ENCODE measurements at regions not wholly inside any gene's neighbourhood (a gene's known extent, or its start where the extent isn't known, plus 50 kb on each side); places are given as distances from the start of the nearest gene placed in this dataset.

GRCh38 chr10:131724891-131725580, 175.8 kb upstream of the PPP2R2D start (continued):
- no peak for TF ChIP-seq RAD21 (conservative IDR thresholded peaks at IDR 0.05 in 1 of 2, IDR thresholded peaks at IDR 0.05 in 1 of 2)
- TF ChIP-seq GATA3 (IDR thresholded peaks at IDR 0.05; ENCODE audit: borderline replicate concordance), result no peak
- TF ChIP-seq MAZ (IDR thresholded peaks at IDR 0.05; ENCODE audit: borderline replicate concordance, low read depth, low read length), result no peak
- TF ChIP-seq POLR2A (IDR thresholded peaks at IDR 0.05; ENCODE audit: low read length), result no peak
- no peak for TF ChIP-seq CEBPB (IDR thresholded peaks at IDR 0.05)
- TF ChIP-seq, protein P1, sequence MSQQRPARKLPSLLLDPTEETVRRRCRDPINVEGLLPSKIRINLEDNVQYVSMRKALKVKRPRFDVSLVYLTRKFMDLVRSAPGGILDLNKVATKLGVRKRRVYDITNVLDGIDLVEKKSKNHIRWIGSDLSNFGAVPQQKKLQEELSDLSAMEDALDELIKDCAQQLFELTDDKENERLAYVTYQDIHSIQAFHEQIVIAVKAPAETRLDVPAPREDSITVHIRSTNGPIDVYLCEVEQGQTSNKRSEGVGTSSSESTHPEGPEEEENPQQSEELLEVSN (IDR thresholded peaks at IDR 0.05; ENCODE audit: borderline replicate concordance, low read depth), result no peak

- Histone ChIP-seq H3K4me2 (no peak overlapping the region), H3K9me3 (no peaks in the 10 kb centered on the region), H3K27ac (no peak overlapping the region), H3K4me1 (peaks cover 13% of the 10 kb centered on the region; the same call in 1 of the 3 replicates), H3K4me3 (no peak overlapping the region)
- DNase-seq (ENCODE audit: low read depth in 1 of 2, low spot score in 1 of 2) (no peak), FAIRE-seq (no peak), ATAC-seq (no peak)
- ChIA-PET CTCF (interaction anchor here (0.5 kb wide), 1 partner anchor 1358 kb away, joined by 4 read pairs; no protein-coding TSS in a partner anchor), POLR2A (no interaction called here)
- WGBS (ENCODE audit: missing lambda C conversion rate), result 63% methylated on average over 17 of the region's 17 CpGs
- TF ChIP-seq PBX3 (IDR thresholded peaks at IDR 0.05) (no peak), KDM5A (IDR thresholded peaks at IDR 0.05) (no peak), MYC (IDR thresholded peaks at IDR 0.05; ENCODE audit: borderline replicate concordance, low read length) (no peak), FOSL2 (IDR thresholded peaks at IDR 0.05) (no peak), FOSL2 (CRISPR knock-in tag; IDR thresholded peaks at IDR 0.05) (no peak), FOSB (CRISPR knock-in tag; IDR thresholded peaks at IDR 0.05) (no peak), JUN (IDR thresholded peaks at IDR 0.05) (no peak), ZFP36 (IDR thresholded peaks at IDR 0.05; ENCODE audit: borderline replicate concordance, partially characterized antibody) (no peak), JUNB (IDR thresholded peaks at IDR 0.05) (no peak), HOXB5 (CRISPR knock-in tag; IDR thresholded peaks at IDR 0.05) (no peak), RARB (CRISPR knock-in tag; IDR thresholded peaks at IDR 0.05) (no peak), HOXA7 (CRISPR knock-in tag; IDR thresholded peaks at IDR 0.05) (no peak), HDAC2 (IDR thresholded peaks at IDR 0.05) (no peak), RAD21 (conservative IDR thresholded peaks at IDR 0.05 in 1 of 2, IDR thresholded peaks at IDR 0.05 in 1 of 2) (no peak), EHF (CRISPR knock-in tag; IDR thresholded peaks at IDR 0.05) (no peak), ESRRA (IDR thresholded peaks at IDR 0.05; ENCODE audit: borderline replicate concordance, low read length) (no peak), RCOR1 (IDR thresholded peaks at IDR 0.05; ENCODE audit: low read depth, low read length) (no peak)
Measured at GRCh38 chr10:131725581-131726069, 175.2 kb upstream of the PPP2R2D start.

GRCh38 chr10:131726076-131726880, 174.5 kb upstream of the PPP2R2D start:
- Histone ChIP-seq H3K4me2 (no peak overlapping the region), H3K4me1 (peaks cover 13% of the 10 kb centered on the region; the same call in 1 of the 3 replicates), H3K4me3 (no peak overlapping the region), H3K9me3 (no peaks in the 10 kb centered on the region), H3K27ac (no peak overlapping the region)
- CTCF ChIA-PET, result no interaction called here
- 70% methylated on average over 29 of the region's 30 CpGs for WGBS (ENCODE audit: missing lambda C conversion rate)
- no peak for FAIRE-seq
- no peak for ATAC-seq
- TF ChIP-seq GATA3 (IDR thresholded peaks at IDR 0.05; ENCODE audit: borderline replicate concordance) (no peak), HOXB13 (CRISPR knock-in tag; IDR thresholded peaks at IDR 0.05; ENCODE audit: low read depth) (no peak), CHD2 (IDR thresholded peaks at IDR 0.05; ENCODE audit: low read length, partially characterized antibody) (no peak), NPAS2 (CRISPR knock-in tag; IDR thresholded peaks at IDR 0.05; ENCODE audit: borderline replicate concordance) (no peak), MAX (IDR thresholded peaks at IDR 0.05) (no peak), RAD21 (conservative IDR thresholded peaks at IDR 0.05 in 1 of 2, IDR thresholded peaks at IDR 0.05 in 1 of 2) (no peak), RCOR1 (IDR thresholded peaks at IDR 0.05; ENCODE audit: low read depth, low read length) (no peak), TFCP2L1 (CRISPR knock-in tag; IDR thresholded peaks at IDR 0.05) (no peak)
- TF ChIP-seq, protein P2, sequence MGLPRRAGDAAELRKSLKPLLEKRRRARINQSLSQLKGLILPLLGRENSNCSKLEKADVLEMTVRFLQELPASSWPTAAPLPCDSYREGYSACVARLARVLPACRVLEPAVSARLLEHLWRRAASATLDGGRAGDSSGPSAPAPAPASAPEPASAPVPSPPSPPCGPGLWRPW (IDR thresholded peaks at IDR 0.05), result no peak
- TF ChIP-seq, protein P1 (IDR thresholded peaks at IDR 0.05; ENCODE audit: borderline replicate concordance, low read depth), result no peak
- no peak for DNase-seq (ENCODE audit: low read depth in 1 of 2, low spot score in 1 of 2)
- POLR2A ChIA-PET, result no interaction called here
